KMS-11 (cell line): ENCODE measurements at regions not wholly inside any gene's neighbourhood (a gene's known extent, or its start where the extent isn't known, plus 50 kb on each side); places are given as distances from the start of the nearest gene placed in this dataset.

Experiments used
- H2AFZ ChIP-seq: fragments of 200-600 bp; sonication (generic); 2 replicates; pipeline ENCODE4 v1.6.1; 2016; ENCODE audit warnings: antibody characterized with exemption, mixed run types, low read depth
- H3K27ac ChIP-seq: fragments of 200-600 bp; sonication (generic); 2 replicates; pipeline ENCODE4 v1.6.1; 2016; ENCODE audit warnings: mild to moderate bottlenecking, mixed run types
- H3K27me3 ChIP-seq: fragments of 200-600 bp; sonication (generic); 2 replicates; pipeline ENCODE4 v1.6.1; 2017; ENCODE audit warnings: mild to moderate bottlenecking, low read depth, mixed run types, moderate library complexity; ENCODE audit not compliant: insufficient read depth
- H3K36me3 ChIP-seq: fragments of 200-600 bp; sonication (generic); 2 replicates; pipeline ENCODE4 v1.6.1; 2017; ENCODE audit warnings: mild to moderate bottlenecking, mixed run types; ENCODE audit not compliant: insufficient read depth
- H3K4me1 ChIP-seq: fragments of 200-600 bp; sonication (generic); 2 replicates; pipeline ENCODE4 v1.6.1; 2016; ENCODE audit warnings: mild to moderate bottlenecking, low read depth, mixed run types; ENCODE audit not compliant: poor library complexity, severe bottlenecking
- H3K4me2 ChIP-seq: fragments of 200-600 bp; sonication (generic); 2 replicates; pipeline ENCODE4 v1.7.0; 2016; ENCODE audit warnings: mild to moderate bottlenecking, mixed run types
- H3K4me3 ChIP-seq: fragments of 200-600 bp; sonication (generic); IDR thresholded peaks from 2 replicates; pipeline ENCODE4 v1.6.1; 2017; ENCODE audit warnings: low read depth, low read length, mixed read lengths; ENCODE audit not compliant: insufficient read depth
- H3K79me2 ChIP-seq: fragments of 200-600 bp; sonication (generic); 2 replicates; pipeline ENCODE4 v1.6.1; 2016; ENCODE audit warnings: low read depth, mixed run types; ENCODE audit not compliant: insufficient read depth
- H3K9ac ChIP-seq: fragments of 200-600 bp; sonication (generic); 2 replicates; pipeline ENCODE4 v1.6.1; 2016; ENCODE audit warnings: mild to moderate bottlenecking, mixed run types
- H4K20me1 ChIP-seq: fragments of 200-600 bp; sonication (generic); 2 replicates; pipeline ENCODE4 v1.6.1; 2016; ENCODE audit warnings: mild to moderate bottlenecking, mixed run types; ENCODE audit not compliant: insufficient read depth
- TF ChIP-seq, protein P1 (sequence below): fragments of 200-600 bp; sonication (generic); conservative IDR thresholded peaks from 2 replicates; pipeline ENCODE4 v1.6.1; 2017; ENCODE audit warnings: low read depth, mild to moderate bottlenecking, antibody characterized with exemption, low read length, moderate library complexity, mixed read lengths

- no peak overlapping the region for H3K27ac ChIP-seq
- TF ChIP-seq, protein P1, sequence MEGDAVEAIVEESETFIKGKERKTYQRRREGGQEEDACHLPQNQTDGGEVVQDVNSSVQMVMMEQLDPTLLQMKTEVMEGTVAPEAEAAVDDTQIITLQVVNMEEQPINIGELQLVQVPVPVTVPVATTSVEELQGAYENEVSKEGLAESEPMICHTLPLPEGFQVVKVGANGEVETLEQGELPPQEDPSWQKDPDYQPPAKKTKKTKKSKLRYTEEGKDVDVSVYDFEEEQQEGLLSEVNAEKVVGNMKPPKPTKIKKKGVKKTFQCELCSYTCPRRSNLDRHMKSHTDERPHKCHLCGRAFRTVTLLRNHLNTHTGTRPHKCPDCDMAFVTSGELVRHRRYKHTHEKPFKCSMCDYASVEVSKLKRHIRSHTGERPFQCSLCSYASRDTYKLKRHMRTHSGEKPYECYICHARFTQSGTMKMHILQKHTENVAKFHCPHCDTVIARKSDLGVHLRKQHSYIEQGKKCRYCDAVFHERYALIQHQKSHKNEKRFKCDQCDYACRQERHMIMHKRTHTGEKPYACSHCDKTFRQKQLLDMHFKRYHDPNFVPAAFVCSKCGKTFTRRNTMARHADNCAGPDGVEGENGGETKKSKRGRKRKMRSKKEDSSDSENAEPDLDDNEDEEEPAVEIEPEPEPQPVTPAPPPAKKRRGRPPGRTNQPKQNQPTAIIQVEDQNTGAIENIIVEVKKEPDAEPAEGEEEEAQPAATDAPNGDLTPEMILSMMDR = no peak
- no peak overlapping the region for H2AFZ ChIP-seq
- no peaks in the 10 kb centered on the region for H3K79me2 ChIP-seq
- H3K4me2 ChIP-seq = no peak overlapping the region
- no peaks in the 10 kb centered on the region for H3K4me1 ChIP-seq
- H3K36me3 ChIP-seq = no peaks in the 10 kb centered on the region
- H4K20me1 ChIP-seq = no peaks in the 10 kb centered on the region
- H3K4me3 ChIP-seq = no peak overlapping the region
- H3K27me3 ChIP-seq = no peaks in the 10 kb centered on the region
- H3K9ac ChIP-seq = no peak overlapping the region
Measured at GRCh38 chr4:57766341-57766740, 656.2 kb upstream of the IGFBP7 start.

DNA sequence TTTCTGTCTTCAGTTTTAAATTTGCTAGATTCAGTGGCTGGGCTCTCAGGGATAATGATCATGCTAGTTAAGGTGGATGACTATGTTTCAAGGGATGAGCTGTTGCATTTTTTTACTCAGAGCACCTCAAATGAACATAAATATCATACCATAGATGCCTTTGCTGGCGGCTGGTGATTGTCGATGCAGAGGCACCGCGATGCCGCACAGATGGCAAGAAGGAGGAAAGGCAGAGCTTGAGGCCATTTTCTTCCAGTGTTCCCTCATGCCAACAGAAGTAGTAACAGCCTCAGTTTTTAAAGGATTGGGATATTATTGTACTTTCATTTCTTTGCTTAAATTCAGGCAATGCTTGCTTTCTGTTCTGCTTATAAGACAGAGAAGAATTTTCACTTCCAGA is 654.7 kb upstream of the IGFBP7 start:
- H3K27me3 ChIP-seq = no peaks in the 10 kb centered on the region
- H3K36me3 ChIP-seq = no peaks in the 10 kb centered on the region
- H2AFZ ChIP-seq = no peak overlapping the region
- H4K20me1 ChIP-seq = no peaks in the 10 kb centered on the region
- H3K79me2 ChIP-seq = no peaks in the 10 kb centered on the region
- H3K4me1 ChIP-seq = no peaks in the 10 kb centered on the region
- H3K27ac ChIP-seq = no peak overlapping the region
- H3K9ac ChIP-seq = no peak overlapping the region
- H3K4me3 ChIP-seq = no peak overlapping the region
- no peak overlapping the region for H3K4me2 ChIP-seq
- TF ChIP-seq, protein P1 = no peak

DNA sequence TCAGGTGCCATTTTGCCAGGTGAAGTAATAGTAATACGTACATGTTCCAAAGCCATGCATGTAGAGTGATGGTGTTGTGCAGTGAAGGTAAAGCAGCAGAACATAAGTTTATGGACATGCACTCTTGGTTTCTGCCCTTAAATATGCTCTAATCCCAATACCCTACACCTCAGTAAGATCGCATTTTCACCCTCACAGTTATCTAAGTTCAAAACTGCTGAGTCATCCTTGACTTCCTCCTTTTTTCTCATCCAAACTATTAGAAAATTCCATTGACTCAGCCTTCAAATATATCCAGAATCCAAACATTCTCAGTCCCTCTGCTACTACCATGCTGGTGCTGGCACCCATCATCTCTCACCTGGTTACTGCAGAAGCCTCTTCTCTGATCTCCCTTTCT is 652.9 kb upstream of the IGFBP7 start:
- Histone ChIP-seq H3K4me1 (no peaks in the 10 kb centered on the region), H3K4me2 (no peak overlapping the region), H3K9ac (no peak overlapping the region), H4K20me1 (no peaks in the 10 kb centered on the region), H3K27me3 (no peaks in the 10 kb centered on the region), H3K36me3 (no peaks in the 10 kb centered on the region), H3K27ac (no peak overlapping the region), H3K4me3 (no peak overlapping the region), H2AFZ (no peak overlapping the region), H3K79me2 (no peaks in the 10 kb centered on the region)
- TF ChIP-seq, protein P1 = no peak

DNA sequence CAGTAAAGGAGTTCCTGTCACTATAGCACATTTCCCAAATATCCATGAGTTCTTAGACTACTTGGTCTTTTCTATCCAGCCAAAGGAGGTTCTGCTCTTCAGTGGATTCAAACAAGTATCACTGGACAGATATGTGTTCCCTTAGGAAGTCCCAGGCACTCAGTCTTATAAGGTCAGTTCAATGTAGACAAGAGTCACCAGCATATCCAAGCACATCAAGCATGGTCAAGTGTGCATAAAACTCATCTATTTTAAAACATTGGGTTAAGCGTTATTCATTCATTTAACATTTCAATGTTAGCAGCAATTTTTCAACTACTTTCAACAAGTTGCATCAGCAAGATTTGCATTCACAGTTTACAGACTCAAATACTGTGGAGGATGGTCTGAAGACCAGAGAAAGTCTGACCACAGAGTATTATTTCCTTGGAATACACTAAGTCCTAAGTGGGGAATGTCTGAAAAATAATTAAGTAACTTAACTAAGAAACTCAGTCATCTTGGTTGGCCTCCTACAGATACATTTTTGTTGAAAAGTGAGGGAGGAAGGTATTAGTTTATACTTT is 630.5 kb upstream of the IGFBP7 start:
- no peak overlapping the region for H2AFZ ChIP-seq
- no peaks in the 10 kb centered on the region for H4K20me1 ChIP-seq
- TF ChIP-seq, protein P1 = no peak
- H3K4me1 ChIP-seq = peaks cover 3% of the 10 kb centered on the region
- no peaks in the 10 kb centered on the region for H3K27me3 ChIP-seq
- no peaks in the 10 kb centered on the region for H3K79me2 ChIP-seq
- H3K27ac ChIP-seq = no peak overlapping the region
- no peak overlapping the region for H3K4me2 ChIP-seq
- H3K36me3 ChIP-seq = no peaks in the 10 kb centered on the region
- no peak overlapping the region for H3K4me3 ChIP-seq
- no peak overlapping the region for H3K9ac ChIP-seq
